Activated naive CD4-positive, alpha-beta T cell treated with anti-CD3 and anti-CD28 coated beads, Interleukin-2, amount 50 U/mL, for 72 hours (primary cell): ENCODE measurements at regions not wholly inside any gene's neighbourhood (a gene's known extent, or its start where the extent isn't known, plus 50 kb on each side); places are given as distances from the start of the nearest gene placed in this dataset.
"Not testable (repeated sequence)": the region's sequence is repeated elsewhere in the genome, so short reads cannot be mapped to it uniquely, and the experiment has no call there.

Experiments used
- ATAC-seq, 2 donors: fragments of 150-1000 bp; cut with Tn5 transposase; 2 replicates each; pipeline ENCODE4 v1.10.0; 2021; ENCODE audit warnings: mild to moderate bottlenecking in 2 of 2, moderate library complexity in 2 of 2
- DNase-seq, 2 donors: peaks; one replicate each; pipeline ENCODE4 v3.0.0; 2021 to 2022; ENCODE audit warnings: low spot score in 2 of 2
- H3K27ac Mint-ChIP-seq, 2 donors: one replicate each; pipeline ENCODE4 v1.8.0; 2022; ENCODE audit warnings: mild to moderate bottlenecking in 2 of 2, mixed read lengths in 2 of 2
- H3K36me3 Mint-ChIP-seq, 2 donors: one replicate each; pipeline ENCODE4 v1.8.0; 2022; ENCODE audit warnings: mixed read lengths in 2 of 2
- H3K9me3 Mint-ChIP-seq, 2 donors: one replicate each; pipeline ENCODE4 v1.8.0; 2022; ENCODE audit warnings: mixed read lengths in 2 of 2

DNA sequence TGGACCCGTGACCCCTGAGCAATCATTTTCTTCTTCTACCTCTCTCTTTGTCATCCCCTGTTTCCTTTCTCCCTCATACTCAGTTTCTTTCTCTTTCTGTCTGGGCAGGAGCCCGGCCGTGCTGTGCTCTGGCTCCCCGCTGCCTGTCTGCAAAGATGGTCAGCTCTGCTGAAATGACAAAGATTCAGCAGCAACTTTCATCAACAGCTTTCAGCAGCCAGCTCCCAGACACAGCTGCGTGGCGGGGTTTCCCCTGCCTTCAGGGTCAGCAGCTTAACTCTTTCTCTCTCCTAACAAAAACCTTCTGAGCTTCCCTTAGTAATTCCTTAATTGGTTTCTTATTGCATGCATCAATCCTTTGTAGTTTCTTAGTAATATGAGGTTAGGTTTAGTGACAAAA lies 1234.4 kb downstream of the CNTNAP5 start:
- Mint-ChIP-seq H3K27ac (no peak overlapping the region), H3K9me3 (peaks cover 8 to 11% of the 10 kb centered on the region in 2 donors), H3K36me3 (peaks cover 0 to 6% of the 10 kb centered on the region in 2 donors)
- no peak for DNase-seq
- ATAC-seq = no peak

DNA sequence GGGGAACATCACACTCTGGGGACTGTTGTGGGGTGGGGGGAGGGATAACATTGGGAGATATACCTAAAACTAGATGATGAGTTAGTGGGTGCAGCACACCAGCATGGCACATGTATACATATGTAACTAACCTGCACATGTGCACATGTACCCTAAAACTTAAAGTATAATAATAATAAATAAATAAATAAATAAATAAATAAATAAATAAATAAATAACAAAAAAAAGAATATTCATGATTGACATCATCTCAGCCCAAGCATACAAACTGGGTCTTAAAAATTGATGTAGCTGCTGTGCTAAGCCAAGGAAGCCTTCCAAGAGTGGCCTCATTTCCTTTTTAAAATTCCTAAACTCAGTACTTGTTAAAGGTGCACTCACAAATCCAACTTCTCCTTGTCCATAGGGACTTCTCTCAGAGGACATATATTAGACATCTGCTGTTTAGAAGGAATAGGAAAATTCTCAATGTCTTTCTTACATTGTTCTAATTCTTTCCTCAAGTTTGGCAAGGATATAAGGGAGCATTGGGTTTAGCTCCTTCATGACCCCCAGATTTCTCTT lies 1235.4 kb downstream of the CNTNAP5 start:
- DNase-seq, H3K36me3 Mint-ChIP-seq, ATAC-seq, H3K27ac Mint-ChIP-seq: not testable (repeated sequence)
- peaks cover 8 to 11% of the 10 kb centered on the region in 2 donors for H3K9me3 Mint-ChIP-seq

DNA sequence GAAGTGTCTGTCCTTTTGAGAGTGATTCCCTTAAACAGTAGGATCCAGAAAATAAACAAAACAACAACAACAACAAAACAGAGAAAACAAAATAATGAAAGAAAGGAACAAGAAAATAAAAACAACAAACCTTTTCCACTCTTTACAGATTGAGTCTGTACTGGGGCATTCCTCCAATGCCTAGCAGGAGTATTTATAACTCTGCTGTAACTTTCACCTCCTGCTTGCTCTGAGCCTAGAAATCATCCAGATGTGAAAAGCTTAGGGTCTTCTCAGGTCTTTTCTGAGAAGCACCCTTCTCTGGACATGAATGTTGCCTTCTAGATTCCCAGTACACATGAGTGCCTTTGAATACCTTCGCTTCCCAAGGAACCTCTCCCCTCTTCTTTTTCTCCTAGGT lies 1239.4 kb downstream of the CNTNAP5 start:
- H3K27ac Mint-ChIP-seq = no peak overlapping the region
- no peak for ATAC-seq
- H3K36me3 Mint-ChIP-seq = peaks cover 0 to 4% of the 10 kb centered on the region in 2 donors
- DNase-seq = no peak
- H3K9me3 Mint-ChIP-seq = peaks cover 11% of the 10 kb centered on the region in 2 donors

DNA sequence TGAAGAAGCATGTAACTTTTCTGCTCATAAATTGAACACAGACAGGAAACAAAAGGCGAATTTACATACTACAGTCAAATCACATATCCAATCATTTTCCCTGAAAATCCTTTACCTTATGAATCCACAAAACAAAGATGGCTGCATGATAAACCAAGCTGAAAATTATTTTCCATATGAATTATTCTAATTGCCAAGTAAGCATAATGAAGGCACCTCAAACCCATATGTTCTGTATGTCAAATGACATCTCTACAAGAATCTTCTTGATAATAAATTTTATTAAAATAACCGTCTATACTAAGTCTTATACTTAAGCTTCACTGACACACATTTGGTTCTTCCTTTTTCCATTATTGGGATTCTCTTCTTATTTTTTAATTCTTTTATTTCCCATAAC lies 1242.6 kb downstream of the CNTNAP5 start:
- Mint-ChIP-seq H3K9me3 (peaks cover 10 to 15% of the 10 kb centered on the region in 2 donors), H3K36me3 (no peaks in the 10 kb centered on the region), H3K27ac (no peak overlapping the region)
- ATAC-seq (no peak), DNase-seq (no peak)

- ATAC-seq (no peak), DNase-seq (no peak)
- Mint-ChIP-seq H3K27ac (no peak overlapping the region), H3K9me3 (peaks cover 14 to 16% of the 10 kb centered on the region in 2 donors), H3K36me3 (no peaks in the 10 kb centered on the region)
Observed at GRCh38 chr2:125272651-125273050, 1247.6 kb downstream of the CNTNAP5 start.

DNA sequence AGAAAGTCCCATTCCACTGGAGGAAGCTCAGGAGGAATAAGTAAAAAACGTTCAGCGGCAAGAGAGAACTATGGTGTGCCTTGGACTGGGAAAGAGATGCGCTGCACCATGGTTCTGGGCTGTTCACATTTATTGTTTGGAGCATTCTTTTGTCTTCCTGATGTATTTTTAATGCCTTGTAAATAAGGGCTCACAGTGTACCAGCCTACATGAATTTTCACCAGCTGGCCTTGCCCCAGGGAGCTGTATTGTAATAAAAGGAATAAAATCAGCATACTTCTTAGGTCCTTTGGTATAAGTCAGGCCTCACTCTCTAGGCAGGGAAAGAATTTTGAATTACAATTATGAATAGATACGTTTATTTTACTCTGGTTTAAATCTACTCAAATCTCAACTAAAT lies 1249.6 kb downstream of the CNTNAP5 start:
- H3K9me3 Mint-ChIP-seq = peaks cover 16 to 17% of the 10 kb centered on the region in 2 donors
- no peak for DNase-seq
- no peak for ATAC-seq
- H3K27ac Mint-ChIP-seq = no peak overlapping the region
- H3K36me3 Mint-ChIP-seq = no peaks in the 10 kb centered on the region

GRCh38 chr2:125280265-125280664 lies 1255.2 kb downstream of the CNTNAP5 start:
- H3K27ac Mint-ChIP-seq = no peak overlapping the region
- no peaks in the 10 kb centered on the region for H3K36me3 Mint-ChIP-seq
- H3K9me3 Mint-ChIP-seq = peaks cover 9 to 14% of the 10 kb centered on the region in 2 donors
- DNase-seq (no peak), ATAC-seq (no peak)

GRCh38 chr2:125281242-125281641 lies 1256.2 kb downstream of the CNTNAP5 start:
- H3K27ac Mint-ChIP-seq = no peak overlapping the region
- H3K36me3 Mint-ChIP-seq = no peaks in the 10 kb centered on the region
- no peak for ATAC-seq
- H3K9me3 Mint-ChIP-seq = peaks cover 8 to 14% of the 10 kb centered on the region in 2 donors
- no peak for DNase-seq

GRCh38 chr2:125296742-125297141 lies 1271.7 kb downstream of the CNTNAP5 start:
- peaks cover 0 to 8% of the 10 kb centered on the region in 2 donors for H3K36me3 Mint-ChIP-seq
- H3K9me3 Mint-ChIP-seq = peaks cover 5 to 8% of the 10 kb centered on the region in 2 donors
- DNase-seq (no peak), ATAC-seq (no peak)
- no peak overlapping the region for H3K27ac Mint-ChIP-seq

GRCh38 chr2:125310657-125311364 lies 1285.7 kb downstream of the CNTNAP5 start:
- no peaks in the 10 kb centered on the region for H3K36me3 Mint-ChIP-seq
- ATAC-seq = no peak
- H3K27ac Mint-ChIP-seq = no peak overlapping the region
- DNase-seq = no peak
- peaks cover 4 to 16% of the 10 kb centered on the region in 2 donors for H3K9me3 Mint-ChIP-seq

DNA sequence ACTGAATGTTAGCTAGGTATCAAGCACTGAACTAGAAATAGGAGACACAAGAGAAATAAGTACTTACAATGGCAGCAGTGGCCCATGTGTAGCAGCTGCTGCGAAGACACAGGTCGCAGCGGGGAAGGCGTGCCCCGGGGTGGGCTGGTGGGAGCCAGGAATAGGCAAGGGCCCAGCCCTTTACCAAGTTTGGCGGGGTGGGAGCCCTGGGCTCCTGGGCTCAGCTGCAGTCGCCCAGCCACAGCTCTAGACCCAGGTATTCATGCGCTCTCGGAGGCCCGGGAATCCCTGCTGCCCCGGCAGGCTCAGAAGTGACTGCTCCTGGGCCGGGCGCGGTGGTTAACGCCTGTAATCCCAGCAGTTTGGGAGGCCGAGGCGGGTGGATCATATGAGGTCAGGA lies 1287.3 kb downstream of the CNTNAP5 start:
- Mint-ChIP-seq H3K36me3 (no peaks in the 10 kb centered on the region), H3K27ac (no peak overlapping the region), H3K9me3 (peaks cover 4 to 16% of the 10 kb centered on the region in 2 donors)
- DNase-seq (no peak), ATAC-seq (no peak)

DNA sequence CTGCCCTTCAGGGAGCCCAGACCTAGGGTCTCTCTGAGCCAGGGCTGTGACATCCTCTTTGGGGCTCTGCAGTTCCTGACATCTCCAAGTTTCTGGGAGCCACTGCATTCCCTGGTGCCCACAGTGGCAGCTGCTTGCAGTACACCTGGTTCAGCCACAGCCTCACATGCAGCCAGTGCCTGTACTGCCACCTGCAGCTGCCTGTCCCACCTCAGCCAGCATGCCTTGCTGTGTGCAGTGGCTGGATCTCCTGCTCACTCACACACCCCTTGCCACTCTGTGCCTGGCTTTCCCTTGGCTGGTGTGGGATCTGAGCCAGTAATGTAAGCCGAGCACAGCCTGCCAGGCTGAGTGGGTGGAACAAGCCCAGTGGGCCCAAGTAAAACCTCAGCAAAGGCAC lies 1288.7 kb downstream of the CNTNAP5 start:
- peaks cover 4 to 12% of the 10 kb centered on the region in 2 donors for H3K9me3 Mint-ChIP-seq
- ATAC-seq (no peak), DNase-seq (no peak)
- H3K36me3 Mint-ChIP-seq = no peaks in the 10 kb centered on the region
- H3K27ac Mint-ChIP-seq = no peak overlapping the region

GRCh38 chr2:125318740-125319139 lies 1293.7 kb downstream of the CNTNAP5 start:
- H3K27ac Mint-ChIP-seq = no peak overlapping the region

DNA sequence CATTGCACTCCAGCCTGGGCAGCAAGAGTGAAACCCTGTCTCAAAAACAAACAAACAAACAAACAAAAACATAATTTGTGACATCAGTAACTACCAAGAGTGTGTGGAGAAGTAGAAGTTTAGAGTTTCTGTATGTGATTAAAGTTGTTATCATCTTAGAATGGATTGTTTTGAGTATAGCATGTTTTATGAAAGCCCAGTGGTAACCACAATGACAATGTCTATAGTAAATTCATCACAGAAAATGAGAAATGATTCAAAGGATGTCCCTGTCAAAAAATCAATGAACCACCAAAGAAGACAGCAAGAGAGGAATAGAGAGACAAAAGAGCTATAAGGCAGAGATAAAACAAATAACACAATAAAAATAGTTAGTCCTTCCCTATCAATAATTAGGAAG lies 1299.2 kb downstream of the CNTNAP5 start:
- ATAC-seq (no peak), DNase-seq (no peak)
- Mint-ChIP-seq H3K9me3 (peaks cover 7 to 20% of the 10 kb centered on the region in 2 donors), H3K27ac (no peak overlapping the region), H3K36me3 (no peaks in the 10 kb centered on the region)

More at GRCh38 chr2:125318740-125319139, 1293.7 kb downstream of the CNTNAP5 start:
- Mint-ChIP-seq H3K36me3 (no peaks in the 10 kb centered on the region), H3K9me3 (peaks cover 8 to 13% of the 10 kb centered on the region in 2 donors)
- ATAC-seq = no peak
- DNase-seq = no peak

DNA sequence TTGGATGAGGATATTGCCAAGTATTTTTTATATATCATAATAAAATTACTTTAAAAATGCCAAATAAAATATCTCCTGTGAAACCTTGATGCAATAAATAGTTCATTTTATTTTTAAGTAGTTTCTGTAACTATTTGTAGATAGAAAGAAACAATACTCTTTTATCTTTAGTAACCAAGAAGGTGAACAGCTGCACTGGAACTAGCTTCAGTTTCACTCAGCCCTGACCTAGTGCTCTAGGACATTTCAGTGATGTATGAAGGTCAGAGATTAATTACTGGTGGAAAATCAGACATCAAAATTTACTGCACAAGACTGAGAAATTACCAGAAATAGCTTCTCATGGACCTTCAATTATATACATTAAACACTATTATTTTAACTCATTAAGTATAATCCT lies 1305.0 kb downstream of the CNTNAP5 start:
- Mint-ChIP-seq H3K9me3 (peaks cover 0 to 9% of the 10 kb centered on the region in 2 donors), H3K36me3 (no peaks in the 10 kb centered on the region), H3K27ac (no peak overlapping the region)
- DNase-seq (no peak), ATAC-seq (no peak)

- ATAC-seq = no peak
- Mint-ChIP-seq H3K36me3 (no peaks in the 10 kb centered on the region), H3K27ac (no peak overlapping the region), H3K9me3 (peaks cover 12 to 20% of the 10 kb centered on the region in 2 donors)
- DNase-seq = no peak
Observed at GRCh38 chr2:125341353-125341752, 1314.6 kb upstream of the GYPC start.

DNA sequence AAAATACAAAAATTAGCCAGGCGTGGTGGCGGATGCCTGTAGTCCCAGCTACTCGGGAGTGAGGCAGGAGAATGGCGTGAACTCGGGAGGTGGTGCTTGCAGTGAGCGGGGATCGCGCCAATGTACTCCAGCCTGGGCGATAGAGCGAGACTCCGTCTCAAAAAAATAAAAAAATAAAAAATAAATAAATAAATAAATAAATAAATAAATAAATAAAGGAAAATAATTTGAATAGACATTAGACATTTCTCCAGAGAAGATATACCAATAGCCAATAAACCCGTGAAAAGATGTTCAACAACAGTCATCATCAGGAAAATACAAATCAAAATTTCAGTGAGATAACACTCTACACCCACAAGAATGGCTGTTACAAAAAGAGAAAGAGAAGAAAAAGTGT lies 1302.4 kb upstream of the GYPC start:
- DNase-seq, ATAC-seq, H3K36me3 Mint-ChIP-seq, H3K27ac Mint-ChIP-seq: not testable (repeated sequence)
- H3K9me3 Mint-ChIP-seq = peaks cover 13 to 15% of the 10 kb centered on the region in 2 donors
